ENCODE measurements at regions not wholly inside any gene's neighbourhood (a gene's known extent, or its start where the extent isn't known, plus 50 kb on each side); places are given as distances from the start of the nearest gene placed in this dataset.

DNA sequence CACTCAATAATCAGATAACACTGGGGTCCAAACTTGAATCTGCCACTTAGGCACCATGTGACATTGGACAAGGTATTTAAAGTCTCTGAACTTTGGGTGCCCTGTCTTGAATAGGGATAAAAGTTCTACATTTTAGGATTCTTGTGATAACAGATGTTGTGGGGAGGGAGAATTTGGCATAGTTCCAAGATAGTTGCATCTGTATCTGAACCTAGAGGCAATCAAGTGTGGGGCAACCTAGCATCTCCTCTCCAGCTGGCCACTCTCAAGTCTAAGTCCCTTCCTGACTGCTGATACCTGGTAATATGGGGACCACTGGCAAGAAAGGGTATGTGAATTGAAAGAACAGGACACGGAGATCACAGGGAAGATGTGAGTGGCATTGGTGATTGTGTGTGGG is 256.1 kb downstream of the FOXO1 start:
- no peak for DNase-seq (ENCODE audit: low read depth in 2 of 2)

DNA sequence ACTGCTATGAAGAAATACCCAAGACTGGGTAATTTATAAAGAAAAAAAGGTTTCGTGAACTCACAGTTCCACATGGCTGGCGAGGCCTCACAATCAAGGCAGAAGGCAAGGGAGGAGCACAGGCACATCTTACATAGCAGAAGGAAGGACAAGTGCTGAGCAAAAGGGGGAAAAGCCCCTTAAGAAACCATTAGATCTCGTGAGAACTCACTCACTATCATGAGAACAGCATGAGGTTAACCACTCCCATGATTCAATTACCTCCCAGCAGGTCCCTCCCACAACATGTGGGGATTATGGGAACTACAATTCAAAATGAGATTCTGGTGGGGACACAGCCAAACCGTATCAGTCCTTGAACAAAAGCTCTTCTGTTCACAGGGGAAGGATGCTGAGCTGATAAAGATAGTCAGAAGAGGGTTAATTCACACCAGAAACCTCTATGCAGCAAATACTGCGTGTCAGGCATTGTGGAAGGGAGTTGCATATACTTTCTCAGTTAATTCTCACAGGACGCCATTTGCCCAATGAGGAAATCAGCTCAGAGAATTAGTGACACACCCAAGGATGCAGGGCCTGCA is 246.2 kb downstream of the FOXO1 start:
- DNase-seq (ENCODE audit: low read depth in 2 of 2): no peak

DNA sequence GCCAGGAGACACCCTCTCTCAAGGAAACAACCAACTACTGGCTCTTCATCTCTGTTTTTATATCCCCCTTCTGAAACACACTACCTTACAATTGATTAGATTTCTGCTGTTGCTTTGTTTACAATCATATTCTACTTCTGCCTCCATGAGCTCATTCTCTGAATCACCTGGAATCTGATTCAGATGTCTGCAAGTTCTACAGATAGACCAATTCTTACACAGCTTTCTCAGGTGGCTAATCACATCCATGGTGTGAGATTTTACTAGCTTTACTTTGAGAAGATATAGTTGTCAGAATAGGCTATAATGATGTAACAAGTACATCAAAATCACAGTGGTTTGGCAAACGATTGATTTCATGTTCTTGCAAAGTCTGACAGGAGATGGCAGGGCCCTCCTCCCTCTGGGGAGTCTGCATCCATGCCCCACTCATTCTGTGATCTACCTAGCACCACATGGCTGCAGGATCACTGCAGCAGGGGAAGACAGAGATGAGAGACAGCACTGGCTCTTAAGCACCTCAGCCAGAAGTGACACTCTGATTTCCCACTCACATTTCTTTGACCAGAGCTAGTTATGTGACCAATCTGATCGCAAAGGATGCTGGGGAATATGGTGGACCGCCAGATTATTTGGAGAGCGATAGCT is 243.7 kb downstream of the FOXO1 start:
- DNase-seq (ENCODE audit: low read depth in 2 of 2): no peak

DNA sequence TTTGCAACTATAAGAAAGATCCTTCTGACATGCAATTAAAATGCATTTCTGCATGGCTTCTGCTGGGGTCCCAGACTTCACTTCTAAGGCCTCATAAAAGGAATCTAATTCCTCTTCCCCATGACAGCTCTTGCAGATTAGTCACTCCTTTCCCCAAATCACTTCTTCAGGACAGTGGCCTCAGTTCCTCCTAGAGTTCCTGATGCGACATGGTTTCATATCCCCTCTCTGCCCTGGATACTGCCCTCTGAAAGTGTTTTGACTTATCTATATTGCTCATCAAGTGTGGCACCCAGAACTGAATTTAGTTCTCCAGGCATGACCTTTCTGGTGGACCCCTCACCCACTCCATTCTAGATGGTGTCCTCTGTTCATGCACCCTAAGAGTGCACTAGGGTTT is 238.1 kb downstream of the FOXO1 start:
- no peak for DNase-seq (ENCODE audit: low read depth in 2 of 2)

DNA sequence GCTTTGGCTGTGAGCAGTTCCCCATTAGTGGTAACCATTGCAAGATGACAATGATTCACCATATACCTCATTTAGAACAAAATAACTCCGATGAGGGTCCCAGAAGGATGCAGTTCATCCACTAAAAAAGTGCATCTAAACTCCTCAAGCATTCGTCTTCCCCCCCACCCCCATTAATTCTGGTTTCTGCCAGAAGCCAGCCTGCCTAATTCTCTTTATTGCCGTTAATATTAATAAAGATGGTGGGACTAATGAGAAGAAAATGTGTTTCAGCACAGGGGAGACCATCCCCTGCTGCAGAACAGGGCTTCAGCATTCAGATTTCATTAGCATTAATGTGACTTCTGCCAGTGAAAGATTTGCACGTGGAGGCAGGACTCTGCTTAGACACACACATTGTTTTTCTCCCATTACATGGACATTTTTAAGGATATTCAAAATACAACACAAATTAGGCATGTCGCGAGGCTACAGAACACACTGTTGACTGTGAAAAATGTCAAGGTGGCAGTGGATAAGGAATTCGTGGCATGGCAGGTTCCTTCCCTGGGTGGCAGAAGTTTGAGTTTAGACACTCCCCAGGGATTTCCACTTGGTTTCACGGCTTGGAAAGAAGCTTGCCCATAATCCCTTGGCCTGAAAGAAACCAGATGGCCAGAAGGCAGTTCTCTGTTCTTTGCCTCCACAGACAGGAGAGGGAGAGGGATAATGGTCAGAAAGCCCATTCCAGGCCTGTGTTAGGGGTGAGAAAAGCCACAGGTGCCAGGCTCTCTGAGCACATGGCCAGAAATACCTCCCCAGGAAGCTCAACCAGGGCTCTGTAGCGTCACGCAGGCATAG is 236.5 kb downstream of the FOXO1 start:
- DNase-seq (ENCODE audit: low read depth in 2 of 2): no peak

DNA sequence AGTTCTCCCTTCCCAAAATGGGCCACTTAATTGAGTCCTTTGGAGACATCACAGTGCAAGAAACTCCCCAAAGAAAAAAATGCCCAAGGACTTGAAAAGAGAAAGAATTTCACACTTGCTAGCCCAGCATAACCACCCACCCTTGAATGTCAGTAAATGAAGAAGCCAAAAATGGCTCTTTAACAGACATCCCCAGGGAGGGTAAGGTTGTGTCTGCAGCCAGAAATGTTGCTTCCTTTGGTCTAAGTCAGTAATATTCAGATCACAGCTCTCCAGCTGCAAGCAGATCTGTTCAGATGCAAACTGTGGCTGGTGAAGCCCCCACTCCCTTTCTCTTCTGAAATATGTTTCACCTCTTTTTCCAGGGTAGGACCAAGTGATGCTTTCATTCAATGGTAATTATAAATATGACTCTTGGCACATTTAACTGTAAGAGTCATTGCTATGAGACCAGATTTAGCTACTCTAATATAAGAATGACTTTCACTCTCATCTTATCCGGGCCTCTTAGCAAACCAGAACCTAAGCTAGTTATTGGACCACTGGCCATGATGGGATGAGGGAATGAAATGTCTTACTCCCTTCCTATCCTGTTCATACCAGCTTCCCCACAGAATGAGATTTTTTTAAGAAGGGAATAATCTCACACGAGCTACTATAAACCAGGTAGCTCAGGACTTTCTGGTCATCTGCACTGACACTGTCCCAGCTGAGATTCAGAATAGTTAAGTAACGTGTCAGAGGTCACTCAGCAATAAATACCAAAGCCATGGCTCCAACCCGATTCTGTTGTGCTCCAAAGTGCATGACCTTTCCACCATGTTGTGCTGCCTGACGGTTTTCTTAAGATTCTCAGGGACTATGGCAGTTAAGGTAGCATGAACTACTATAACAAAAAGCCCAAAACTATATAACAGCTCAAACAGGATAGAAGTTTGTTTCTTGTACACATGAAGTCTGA is 234.1 kb downstream of the FOXO1 start:
- DNase-seq (ENCODE audit: low read depth in 2 of 2): no peak

DNA sequence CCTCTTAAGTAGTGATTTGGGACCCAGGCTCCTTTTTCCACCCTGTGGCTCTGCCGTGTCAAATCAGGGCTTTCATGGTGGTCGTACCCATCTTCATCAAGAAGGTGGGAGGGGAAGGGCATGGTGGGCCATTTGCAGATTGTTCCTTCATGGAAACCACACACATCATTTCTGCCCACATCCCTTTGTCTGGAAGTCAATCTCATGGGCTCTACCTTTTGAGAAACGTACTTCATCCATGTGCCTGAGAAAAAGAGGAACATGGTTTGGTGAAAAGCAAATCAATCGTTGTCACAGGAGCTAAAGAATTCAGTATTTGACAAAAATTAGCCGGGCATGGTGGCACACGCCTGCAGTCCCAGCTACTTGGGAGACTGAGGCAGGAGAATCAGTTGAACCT is 233.4 kb downstream of the FOXO1 start:
- no peak for DNase-seq (ENCODE audit: low read depth in 2 of 2)

DNA sequence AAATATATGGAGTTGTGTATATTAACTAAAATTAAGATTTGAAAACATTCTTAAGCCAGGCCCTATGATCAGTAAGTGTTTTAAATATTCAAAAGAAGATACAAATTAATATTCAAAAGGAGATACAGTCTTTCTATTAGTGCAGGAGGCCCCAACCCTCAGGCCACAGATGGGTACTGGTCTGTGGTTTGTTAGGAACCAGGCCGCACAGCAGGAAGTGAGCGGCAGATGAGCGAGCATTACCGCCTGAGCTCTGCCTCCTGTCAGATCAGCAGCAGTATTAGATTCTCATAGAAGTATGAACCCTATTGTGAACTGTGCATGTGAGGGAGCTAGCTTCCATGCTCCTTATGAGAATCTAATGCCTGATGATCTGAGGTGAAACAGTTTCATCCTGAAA is 232.9 kb downstream of the FOXO1 start:
- no peak for DNase-seq (ENCODE audit: low read depth in 2 of 2)

DNA sequence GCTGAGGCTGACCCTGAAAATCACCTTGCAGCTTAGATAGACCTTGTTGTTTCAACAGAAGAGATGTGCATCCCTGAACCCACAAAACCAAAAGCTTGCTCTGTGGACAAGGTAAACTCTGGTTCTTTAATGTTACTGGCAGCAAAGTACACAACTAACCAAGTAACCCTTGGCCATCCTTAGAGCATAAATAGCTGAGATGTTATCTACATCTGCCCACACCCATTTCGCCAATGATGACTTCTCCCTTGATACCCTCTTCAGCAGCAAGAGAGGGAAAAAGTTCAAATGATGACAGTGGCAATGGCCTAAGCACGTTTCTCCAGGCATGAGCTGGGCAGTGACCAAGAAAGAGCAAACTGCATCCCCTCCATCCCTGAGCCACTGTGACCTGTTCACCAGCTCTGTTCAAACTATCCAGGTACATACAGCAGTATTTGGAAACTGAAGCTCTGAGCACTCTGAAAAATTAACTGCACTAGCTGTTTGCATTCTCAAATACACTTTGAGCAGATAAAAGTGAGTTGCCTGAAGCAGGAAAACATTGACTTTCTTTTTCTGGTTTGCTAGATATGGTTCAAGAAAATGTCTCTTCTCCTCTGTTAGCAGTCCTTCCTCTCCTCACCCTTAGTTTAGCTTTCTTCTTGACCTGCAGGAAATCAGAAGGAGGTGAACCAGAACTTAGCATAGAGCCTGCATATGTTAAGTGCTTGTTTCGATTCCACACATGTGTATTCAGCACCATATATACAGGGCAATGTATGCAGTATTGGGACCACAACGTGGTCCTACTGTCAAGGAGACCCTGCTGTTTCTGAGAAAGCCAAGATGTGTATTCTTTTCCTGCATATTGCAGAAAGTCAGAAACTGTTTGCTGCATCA is 231.7 kb downstream of the FOXO1 start:
- DNase-seq (ENCODE audit: low read depth in 2 of 2): no peak

DNA sequence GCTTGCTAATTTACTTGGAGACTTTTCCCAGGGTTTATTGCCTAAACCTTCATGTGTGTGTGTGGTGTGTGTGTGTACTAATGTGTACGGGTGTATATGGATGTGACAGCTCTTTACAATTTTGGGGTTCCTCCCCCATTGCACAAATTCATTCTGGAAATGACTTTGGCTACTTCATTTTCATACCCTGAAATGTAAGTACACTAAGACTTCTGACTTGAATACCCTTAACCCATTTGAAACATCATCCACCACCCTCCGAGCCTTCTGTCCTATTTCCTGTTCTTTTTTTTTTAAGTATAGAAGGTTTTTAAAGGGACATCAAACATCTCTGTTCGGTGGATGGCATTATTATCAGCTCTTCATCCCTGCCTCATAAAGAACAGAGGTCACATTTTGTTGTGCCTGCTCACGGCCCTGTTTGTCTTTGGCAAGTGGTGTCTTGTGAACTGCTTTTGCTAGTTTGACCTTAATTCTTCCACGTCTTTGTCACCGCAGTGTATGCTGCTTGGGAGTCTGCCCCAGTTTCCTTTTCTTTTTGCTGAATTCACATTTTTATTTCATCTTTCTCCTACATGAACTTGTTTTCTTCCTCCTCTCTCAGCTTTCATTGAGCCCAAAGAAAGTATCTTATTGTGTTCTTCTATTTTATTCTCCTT is 228.3 kb downstream of the FOXO1 start:
- DNase-seq (ENCODE audit: low read depth in 2 of 2): no peak

DNA sequence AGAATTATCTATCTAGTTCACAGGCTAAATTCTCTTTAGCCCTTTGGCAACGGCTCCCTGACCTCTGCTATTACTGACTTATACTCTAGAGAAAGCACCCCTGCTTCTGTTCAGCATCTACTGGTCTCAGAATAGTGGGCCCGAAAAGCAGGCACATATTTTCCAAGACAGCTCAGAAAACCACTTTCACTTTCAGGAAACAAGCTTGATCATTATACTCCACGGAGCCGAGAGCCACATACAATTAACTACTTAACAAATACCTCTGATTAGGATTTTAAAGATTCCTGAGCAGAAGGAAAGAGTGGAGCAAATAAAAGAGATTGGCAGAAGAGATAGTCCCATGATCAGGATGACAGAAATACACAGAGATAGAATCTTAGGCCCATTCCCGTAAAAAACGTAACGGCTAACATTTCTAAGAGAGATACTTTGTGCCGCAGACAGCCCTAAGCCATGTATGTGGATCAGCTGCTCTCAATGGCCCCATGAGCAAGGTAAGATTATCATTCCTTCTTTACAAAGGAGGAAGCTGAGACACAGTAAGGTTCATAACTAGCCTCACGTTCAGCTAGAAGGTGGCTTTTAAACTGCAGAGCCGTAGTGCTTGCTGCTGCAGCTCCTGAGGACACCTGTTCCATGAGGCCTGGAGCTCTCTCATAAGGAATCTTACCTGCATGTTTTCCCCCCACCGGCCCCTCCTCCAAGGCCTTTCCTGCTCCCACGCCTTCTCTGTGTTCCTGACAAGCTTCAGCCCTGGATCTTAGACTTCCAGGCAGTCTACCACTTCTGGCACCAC is 227.2 kb downstream of the FOXO1 start:
- DNase-seq (ENCODE audit: low read depth in 2 of 2): no peak

DNA sequence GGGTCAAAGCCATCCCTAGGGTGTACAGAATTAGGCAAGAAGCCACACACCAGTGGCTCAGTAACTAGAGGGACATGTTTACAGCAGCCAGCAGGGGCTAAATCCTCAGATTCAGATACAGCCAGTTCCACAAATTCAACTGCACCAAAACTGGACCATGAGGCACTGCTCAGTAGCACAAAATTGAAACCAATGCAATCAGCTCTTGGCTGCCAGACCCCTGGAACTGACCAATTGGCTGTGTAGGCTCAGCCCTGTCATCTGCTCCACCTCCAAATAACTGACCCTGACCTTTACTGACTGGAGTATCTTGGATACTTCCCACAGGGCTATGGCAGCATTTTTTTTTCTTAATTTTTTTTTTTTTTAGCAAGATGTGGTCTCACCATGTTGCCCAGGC is 226.5 kb downstream of the FOXO1 start:
- DNase-seq (ENCODE audit: low read depth in 2 of 2): no peak

DNA sequence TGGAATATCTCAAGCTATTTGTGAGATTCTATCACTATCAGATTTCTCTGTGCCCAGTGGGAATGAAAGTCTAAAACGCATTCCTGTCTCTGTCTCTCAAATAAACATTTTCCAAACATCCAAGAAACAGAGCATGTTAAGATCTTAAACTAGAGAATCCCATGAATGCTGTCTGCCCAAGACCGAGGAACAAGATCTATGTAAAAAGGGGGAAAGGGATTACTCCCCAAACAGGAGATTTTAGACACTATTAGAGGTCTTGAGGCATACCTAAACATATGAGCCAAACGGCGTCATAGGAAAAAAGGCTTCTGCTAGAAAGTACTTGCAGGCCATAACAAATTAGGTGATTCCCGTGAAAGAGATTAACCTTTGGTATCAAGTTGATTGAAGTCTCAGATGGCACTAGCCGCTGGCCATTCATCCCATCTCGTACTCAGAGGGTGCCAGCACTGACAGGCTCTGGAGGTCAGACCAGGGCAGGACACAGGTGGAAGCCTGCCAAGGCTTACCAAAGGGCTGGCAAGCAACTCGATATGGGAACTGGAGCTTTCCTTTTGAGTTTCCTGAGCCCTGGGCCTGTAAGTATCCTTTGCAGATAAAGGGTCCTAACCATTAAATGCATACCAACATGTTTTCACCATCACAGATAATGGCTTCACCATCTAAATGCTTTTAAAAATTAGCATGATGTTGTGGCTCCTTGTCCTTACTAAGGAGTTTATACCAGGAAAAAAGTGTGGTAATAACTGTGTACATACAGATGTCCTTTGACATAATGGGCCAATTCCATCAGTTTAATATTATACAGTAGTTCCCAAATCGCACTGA is 225.2 kb downstream of the FOXO1 start:
- no peak for DNase-seq (ENCODE audit: low read depth in 2 of 2)

DNA sequence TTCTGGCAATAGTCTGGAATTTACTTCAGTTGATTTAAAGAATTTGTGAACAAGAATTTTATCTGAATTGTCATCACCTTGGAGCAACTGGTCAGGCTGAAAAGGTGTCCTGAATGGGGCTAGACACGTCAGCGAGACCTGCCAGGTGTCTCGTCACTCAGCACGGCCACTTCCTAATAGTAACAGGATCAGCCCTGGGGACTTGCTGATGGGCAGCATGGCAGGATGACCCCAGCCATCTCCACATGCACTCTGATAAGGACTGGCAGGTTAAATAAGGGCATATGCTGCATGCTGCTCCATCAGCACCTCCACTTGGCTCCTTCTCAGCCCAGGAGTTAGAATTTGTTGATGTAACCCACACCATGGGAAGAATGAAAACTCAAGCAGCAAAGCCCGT is 224.2 kb downstream of the FOXO1 start:
- no peak for DNase-seq (ENCODE audit: low read depth in 2 of 2)

DNA sequence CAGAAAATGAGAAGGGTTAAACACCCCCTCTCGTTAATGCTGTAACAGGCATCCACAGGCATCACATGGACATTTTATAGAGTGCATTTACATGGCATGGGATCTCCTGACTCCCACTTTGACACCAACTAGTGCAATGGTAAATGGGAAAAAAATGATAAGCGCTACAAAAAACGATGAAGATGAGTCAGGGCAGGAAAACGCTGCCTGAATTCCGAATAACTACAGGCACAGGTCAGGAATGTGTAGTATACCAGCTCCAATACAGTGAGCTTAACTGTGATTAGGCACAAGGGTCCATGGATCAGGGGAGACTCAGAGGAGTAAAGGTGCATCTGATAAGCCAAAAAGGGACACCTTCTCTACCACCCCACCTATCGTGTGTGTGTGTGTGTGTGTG is 223.6 kb downstream of the FOXO1 start:
- DNase-seq (ENCODE audit: low read depth in 2 of 2): no peak

DNA sequence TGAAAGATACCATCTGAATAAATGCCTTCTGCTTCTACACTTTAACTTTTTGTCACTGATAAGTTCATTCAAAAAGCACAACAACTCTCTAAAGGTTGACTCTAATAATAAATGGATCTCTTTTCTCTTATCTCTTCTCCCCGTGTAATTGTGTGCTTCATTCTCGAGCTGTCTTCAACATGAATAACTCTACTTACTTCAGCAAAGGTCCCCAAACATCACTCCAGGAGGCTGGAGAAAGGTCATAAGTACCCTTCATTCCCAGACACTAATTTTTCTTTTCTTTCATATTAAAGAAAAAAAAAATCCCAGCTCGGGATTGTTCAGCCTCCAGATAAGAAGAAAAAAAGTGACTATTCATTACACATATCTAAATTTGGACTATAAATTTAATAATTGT is 222.2 kb downstream of the FOXO1 start:
- no peak for DNase-seq (ENCODE audit: low read depth in 2 of 2)

DNA sequence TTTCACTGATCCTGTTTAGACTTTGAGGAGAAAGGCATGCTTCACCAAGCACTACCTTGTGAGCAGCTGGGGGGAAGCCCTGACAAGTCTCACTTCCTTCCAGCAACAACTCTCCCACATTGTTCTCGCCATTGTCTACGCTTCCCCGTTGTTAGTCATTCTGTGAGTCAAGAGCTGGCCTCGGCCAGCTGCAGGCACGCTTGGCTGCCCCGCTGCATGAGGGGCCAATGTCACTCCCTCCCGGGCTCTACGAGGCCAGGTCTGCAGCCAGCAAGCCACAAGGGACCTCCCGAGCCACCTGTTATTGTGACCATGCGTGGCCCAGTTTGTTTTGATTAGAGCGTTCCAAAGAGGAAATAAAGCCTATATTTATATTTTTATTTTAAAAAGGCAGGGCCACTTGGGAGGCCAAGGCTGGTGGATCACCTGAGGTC is 220.9 kb downstream of the FOXO1 start:
- DNase-seq (ENCODE audit: low read depth in 2 of 2): peak in 1 of 2 donors; percentile 30

DNA sequence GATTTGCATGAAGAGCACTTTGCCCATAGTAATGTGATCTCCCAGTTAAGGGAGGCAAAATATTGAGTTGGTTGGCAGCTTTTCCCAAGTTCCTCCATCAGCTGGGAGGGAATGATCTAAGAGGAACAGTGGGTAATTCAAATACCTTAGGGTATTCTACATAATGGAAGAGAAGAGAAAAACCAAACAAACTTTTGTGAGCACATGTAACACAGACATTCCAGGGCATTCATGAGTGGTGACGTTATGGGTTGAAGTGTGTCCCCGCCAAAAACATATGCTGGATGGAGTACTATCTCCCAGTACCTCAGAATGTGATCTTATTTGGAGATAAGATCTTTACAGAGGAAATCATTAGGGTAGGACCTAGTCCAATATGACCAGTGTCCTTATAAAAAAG is 220.1 kb downstream of the FOXO1 start:
- no peak for DNase-seq (ENCODE audit: low read depth in 2 of 2)

DNA sequence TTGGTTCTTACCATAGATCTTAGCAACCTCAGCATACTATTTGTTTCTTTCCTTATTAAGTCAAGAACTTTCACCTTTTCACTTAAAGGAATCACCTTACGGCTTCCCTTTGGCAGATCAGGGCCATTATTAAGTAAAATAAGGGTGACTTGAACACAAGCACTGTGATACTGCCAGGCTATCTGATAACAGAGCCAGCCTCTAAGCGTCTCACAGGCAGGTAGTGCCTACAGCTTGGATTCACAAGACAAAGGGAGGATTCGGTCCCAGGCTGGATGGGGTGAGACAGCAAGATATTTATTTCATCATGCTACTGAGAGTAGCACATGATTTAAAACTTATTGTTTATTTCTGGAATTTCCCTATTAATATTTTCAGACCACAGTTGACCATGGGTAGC is 218.6 kb downstream of the FOXO1 start:
- DNase-seq (ENCODE audit: low read depth in 2 of 2): no peak
